ENCODE measurements at regions not wholly inside any gene's neighbourhood (a gene's known extent, or its start where the extent isn't known, plus 50 kb on each side); places are given as distances from the start of the nearest gene placed in this dataset.
A peak's percentile ranks its signal among the peaks of the same experiment; 100 is the strongest.

- intact Hi-C loops (cut with DNase I) = no loop called here
- DNase-seq = no peak
- no peak for ATAC-seq
Measured at GRCh38 chr5:167553511-167553910, 737.9 kb upstream of the WWC1 start.

- no peak for DNase-seq
- ATAC-seq = no peak
- intact Hi-C loops (cut with DNase I) = no loop called here
Measured at GRCh38 chr5:167554564-167555290, 736.7 kb upstream of the WWC1 start.

- intact Hi-C loops (cut with DNase I) = no loop called here
- DNase-seq (no peak), ATAC-seq (no peak)
Measured at GRCh38 chr5:167555565-167556166, 735.8 kb upstream of the WWC1 start.

GRCh38 chr5:167557359-167557758 lies 734.1 kb upstream of the WWC1 start:
- intact Hi-C loops (cut with DNase I) = no loop called here
- DNase-seq (no peak), ATAC-seq (no peak)

- ATAC-seq (no peak), DNase-seq (no peak)
- intact Hi-C loops (cut with DNase I) = no loop called here
Measured at GRCh38 chr5:167561796-167562195, 729.6 kb upstream of the WWC1 start.

DNA sequence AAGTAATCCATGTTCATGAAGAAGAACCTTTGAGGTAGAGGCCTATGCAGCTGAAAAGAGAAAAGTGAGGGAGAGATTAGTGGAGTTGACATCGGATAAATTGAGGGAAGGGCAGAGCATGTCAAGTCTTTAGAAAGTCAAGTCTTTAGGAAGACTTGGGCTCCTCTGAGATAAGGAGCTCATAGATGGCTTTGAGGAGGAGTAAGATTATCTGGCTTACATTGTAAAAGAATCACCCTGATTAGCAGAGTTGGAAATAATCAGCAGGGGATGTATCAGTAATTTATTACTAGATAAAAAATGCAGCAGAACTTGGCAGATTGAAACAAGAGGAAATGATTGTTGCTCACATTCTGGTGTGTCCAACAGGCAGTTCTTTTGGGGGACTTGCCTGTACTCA lies 727.2 kb upstream of the WWC1 start:
- DNase-seq (no peak), ATAC-seq (no peak)
- intact Hi-C loops (cut with DNase I) = no loop called here

DNA sequence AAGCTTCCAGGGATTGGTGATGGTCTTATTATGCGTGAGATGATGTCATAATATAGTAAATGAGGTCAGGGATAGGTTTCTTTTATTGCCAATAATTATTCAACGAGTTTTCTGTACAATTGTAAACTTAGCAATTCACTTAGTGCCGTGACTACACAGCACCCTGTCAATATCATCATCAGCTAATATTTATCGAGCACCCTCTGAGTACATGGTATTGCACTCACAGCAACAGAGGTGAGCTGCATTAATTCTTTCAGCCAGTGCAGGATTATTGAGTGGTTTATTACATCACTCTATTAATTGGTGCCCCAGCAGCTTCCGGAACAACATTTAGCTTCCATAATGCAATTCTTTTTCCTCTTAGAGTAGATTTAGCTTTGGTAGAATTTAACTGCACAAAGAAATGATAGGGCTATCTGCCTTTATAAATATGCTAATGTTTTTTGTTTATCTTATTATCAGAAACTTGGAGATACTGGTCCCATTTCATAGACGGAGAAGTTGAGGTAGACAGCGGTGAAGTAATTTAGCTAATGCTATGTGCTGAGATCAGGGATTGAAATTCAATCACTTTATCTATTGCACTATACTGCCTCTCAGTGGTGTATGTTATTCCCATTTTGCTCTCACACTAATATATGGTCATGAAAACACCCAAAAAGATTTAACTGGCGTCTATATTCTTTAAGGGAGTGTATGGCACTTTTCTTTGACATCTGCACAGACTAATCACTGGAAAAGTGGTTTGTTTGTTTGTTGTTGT lies 726.1 kb upstream of the WWC1 start:
- intact Hi-C loops (cut with DNase I) = no loop called here
- no peak for ATAC-seq

GRCh38 chr5:167570431-167570830 lies 721.0 kb upstream of the WWC1 start:
- DNase-seq = no peak
- no peak for ATAC-seq
- intact Hi-C loops (cut with DNase I) = no loop called here

More for the DNA sequence above, 726.1 kb upstream of the WWC1 start:
- no peak for DNase-seq

DNA sequence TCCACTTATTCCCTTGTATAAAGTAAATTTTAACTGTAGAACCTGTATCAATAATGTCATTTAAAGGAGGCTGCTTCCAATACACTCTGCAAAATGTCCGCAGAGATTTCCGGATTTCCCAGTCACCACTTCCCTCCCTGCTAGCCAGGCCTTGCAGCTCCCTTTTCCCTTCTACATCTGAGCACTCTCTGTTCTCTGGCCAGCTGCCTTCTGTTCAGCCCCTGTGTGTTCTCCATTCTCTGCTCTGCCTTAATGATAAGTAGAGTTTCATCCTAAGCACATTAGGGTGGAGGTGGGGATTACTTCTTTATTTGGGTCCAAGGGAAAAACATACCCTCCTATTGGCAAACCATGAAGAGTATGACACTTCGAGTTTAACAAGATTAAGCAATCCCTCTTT lies 719.6 kb upstream of the WWC1 start:
- no peak for DNase-seq
- no peak for ATAC-seq
- intact Hi-C loops (cut with DNase I) = no loop called here

GRCh38 chr5:167573370-167574127 lies 717.9 kb upstream of the WWC1 start:
- intact Hi-C loops (cut with DNase I) = no loop called here
- DNase-seq = no peak
- peak; percentile 41 to 87 for ATAC-seq

DNA sequence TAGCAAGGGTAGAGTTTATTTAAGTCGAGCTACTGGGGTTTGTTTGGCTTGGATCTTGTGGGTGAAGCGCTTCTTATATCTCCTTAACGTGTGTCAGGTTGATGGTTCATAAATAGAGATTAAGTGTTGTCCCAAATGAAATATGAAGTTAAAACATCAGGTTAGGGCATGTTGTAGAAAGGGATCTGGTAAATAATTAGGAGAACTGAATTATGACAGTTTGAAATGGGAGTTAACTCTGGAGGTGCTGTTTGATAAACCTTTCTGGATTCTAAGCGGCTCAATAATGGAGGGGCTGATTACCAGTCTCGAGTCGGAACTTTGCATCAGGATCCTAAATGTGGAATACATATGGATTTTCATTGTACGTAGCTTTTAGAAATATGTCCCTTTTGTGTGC lies 717.0 kb upstream of the WWC1 start:
- no peak for DNase-seq
- ATAC-seq = no peak
- intact Hi-C loops (cut with DNase I) = no loop called here

DNA sequence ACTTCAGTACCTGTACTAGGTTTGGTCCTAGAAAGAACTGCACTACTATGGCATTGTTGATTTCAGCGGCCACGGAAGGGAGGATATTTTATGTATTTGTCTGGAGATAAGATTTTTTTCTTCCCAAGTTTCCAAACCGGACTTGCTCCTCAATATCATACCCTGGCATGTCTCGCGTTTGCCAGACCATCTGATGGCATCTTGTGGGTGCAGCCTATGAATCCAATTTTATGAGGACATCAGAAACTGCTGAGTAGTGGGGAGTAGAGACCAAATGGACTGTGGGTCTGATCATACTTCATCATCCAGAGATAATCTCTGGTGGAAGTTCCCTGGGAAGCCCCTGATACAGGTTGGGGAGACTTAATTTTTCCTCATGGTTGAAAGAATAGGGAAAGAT lies 716.1 kb upstream of the WWC1 start:
- ATAC-seq (no peak), DNase-seq (no peak)
- intact Hi-C loops (cut with DNase I) = no loop called here

DNA sequence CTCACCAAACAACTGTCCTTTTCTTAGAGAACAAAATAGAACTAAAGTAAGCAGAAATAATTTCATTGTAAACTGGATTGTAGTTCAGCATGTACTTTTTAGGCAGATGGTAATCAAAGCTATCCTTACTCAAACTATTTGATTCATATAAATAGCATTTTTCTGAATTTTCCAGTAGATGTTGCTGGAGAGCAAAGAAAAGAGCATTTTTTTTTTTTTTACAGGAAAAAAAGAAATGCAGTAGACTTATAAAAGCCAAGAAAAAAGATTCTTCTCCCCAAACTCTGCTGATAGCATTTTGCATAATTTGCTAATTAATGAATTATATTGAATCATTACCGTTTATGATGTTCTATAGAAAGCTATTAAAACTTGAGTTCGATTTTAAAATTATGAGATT lies 715.3 kb upstream of the WWC1 start:
- intact Hi-C loops (cut with DNase I) = no loop called here
- DNase-seq (no peak), ATAC-seq (no peak)

DNA sequence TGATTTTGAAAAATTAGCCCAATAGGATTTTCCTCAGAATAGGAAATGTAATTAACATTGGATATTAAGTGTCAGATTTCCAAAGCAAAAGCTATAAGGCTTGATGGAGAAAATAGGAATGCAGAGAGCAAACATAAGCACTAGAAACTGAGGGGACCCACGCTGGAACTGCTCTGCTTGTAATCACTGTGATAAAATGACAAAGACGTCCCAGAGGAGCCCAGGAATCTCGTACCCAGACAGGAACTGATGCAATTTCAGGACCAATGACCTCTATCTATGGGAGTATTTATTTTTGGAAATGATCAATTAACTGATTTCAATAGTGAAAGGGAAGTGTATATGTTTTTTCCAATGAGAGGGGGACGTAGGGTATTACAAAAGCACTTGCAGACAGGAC lies 714.5 kb upstream of the WWC1 start:
- DNase-seq (no peak), ATAC-seq (no peak)
- intact Hi-C loops (cut with DNase I) = no loop called here

- DNase-seq = no peak
- ATAC-seq = no peak
- intact Hi-C loops (cut with DNase I) = no loop called here
Measured at GRCh38 chr5:167577616-167578015, 713.8 kb upstream of the WWC1 start.

GRCh38 chr5:167578977-167579692 lies 712.3 kb upstream of the WWC1 start:
- no peak for DNase-seq
- intact Hi-C loops (cut with DNase I) = no loop called here
- no peak for ATAC-seq

- DNase-seq (no peak), ATAC-seq (no peak)
- intact Hi-C loops (cut with DNase I) = no loop called here
Measured at GRCh38 chr5:167579693-167580055, 711.8 kb upstream of the WWC1 start.

DNA sequence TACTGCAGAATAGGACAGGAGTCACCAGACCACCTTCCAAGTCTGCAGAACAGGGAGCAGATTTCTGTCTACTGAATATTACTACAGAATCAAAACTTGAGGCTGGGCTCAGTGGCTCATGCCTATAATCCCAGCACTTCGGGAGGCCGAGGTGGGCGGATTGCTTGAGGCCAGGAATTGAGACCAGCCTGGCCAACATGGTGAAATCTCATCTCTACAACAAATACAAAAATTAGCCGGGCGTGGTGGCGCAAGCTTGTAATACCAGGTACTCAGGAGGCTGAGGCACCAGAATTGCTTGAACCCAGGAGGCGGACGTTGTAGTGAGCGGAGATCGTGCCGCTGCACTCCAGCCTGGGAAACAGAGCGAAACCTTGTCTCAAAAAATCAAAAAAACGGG lies 710.8 kb upstream of the WWC1 start:
- ATAC-seq (no peak), DNase-seq (no peak)
- intact Hi-C loops (cut with DNase I) = no loop called here

DNA sequence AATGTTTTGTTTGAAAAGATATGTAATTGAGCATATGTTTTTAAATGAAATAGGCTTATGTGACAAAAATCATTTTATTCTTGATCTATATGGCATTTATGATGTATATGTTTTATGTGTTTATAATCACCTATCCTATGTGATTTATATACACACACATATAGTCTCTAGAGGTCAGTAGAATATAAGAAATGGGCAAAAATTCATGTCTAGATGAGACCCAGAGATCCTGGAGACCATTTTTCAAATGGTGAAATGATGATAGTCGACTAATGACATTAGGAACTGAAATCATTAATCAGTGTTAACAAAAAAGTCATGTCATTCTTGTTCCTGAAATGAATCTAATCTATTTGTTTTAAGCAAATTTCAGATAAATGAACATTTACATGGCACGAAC lies 709.2 kb upstream of the WWC1 start:
- DNase-seq = no peak
- intact Hi-C loops (cut with DNase I) = no loop called here
- ATAC-seq = no peak

Data from left cardiac atrium (tissue), 4 donors.